Uterus (tissue), 2 donors: ENCODE measurements at regions not wholly inside any gene's neighbourhood (a gene's known extent, or its start where the extent isn't known, plus 50 kb on each side); places are given as distances from the start of the nearest gene placed in this dataset.
"Not testable (repeated sequence)": the region's sequence is repeated elsewhere in the genome, so short reads cannot be mapped to it uniquely, and the experiment has no call there.

Experiments
- CTCF ChIP-seq, 4 experiments: fragments of 200-600 bp in 2 of 4; fragments of 450-650 bp in 2 of 4; sonication (generic) in 2 of 4; IDR thresholded peaks; one replicate each; pipeline ENCODE4 v1.5.1; 2016 to 2019; ENCODE audit warnings: antibody characterized with exemption in 4 of 4, mild to moderate bottlenecking in 2 of 4, moderate library complexity in 1 of 4
- POLR2A ChIP-seq, 2 donors: fragments of 450-650 bp; IDR thresholded peaks; one replicate each; pipeline ENCODE4 v1.6.1; 2016; ENCODE audit warnings: antibody characterized with exemption in 2 of 2, mild to moderate bottlenecking in 1 of 2, moderate library complexity in 1 of 2

- not testable (repeated sequence) for TF ChIP-seq CTCF, POLR2A (IDR thresholded peaks at IDR 0.05)
Observed at GRCh38 chr7:97449448-97449847, 282.4 kb upstream of the TAC1 start.
